Central memory CD4-positive, alpha-beta T cell (primary cell): ENCODE measurements at regions not wholly inside any gene's neighbourhood (a gene's known extent, or its start where the extent isn't known, plus 50 kb on each side); places are given as distances from the start of the nearest gene placed in this dataset.

Experiments
- DNase-seq: peaks from one replicate; pipeline ENCODE4 v3.0.0; 2022

- DNase-seq = no peak
These were observed 902.8 kb downstream of the EPHA4 start for GRCh38 chr2:220669324-220669723.

DNA sequence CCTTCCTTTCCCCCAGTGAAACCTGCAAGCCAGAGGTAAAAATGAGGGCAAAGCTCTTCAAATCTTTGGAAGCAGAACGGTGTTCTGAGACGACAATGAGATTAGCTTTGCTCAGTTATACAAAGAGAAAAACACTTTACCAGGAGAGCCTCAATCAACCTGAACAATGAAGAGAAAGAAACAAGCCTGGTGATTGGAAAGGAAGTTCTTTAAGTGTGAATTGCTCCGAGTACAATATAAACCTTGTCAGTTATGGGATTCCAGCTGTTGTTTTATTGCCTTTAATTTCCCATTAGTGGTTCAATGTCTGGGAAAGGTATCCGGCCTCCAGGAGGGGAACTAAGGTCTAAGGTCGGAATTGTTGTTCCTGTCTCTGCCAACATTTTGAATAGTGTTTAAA is 901.6 kb downstream of the EPHA4 start:
- DNase-seq = no peak

- DNase-seq = no peak
These were observed 898.8 kb downstream of the EPHA4 start for GRCh38 chr2:220673151-220673874.

DNA sequence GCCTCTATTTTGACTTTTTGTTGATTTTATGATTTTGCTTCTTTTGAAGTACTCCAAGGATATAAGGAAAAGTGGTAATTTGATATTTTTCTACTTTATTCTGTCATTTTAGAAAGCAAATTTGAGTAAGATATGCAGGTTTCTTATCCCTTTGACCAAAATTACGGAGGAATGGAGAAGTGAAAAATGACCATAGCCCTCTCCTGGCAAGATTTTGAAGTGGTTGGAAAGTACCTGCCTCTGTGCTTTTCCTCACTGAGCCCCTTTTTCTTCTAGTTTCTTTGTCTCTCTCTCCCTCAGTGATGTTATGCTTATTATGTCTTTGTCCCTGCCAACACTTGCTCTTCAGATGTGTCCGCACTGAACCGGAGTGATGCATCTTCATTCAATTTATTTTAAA is 898.1 kb downstream of the EPHA4 start:
- DNase-seq = no peak

- no peak for DNase-seq
These were observed 895.4 kb downstream of the EPHA4 start for GRCh38 chr2:220676695-220677094.

DNA sequence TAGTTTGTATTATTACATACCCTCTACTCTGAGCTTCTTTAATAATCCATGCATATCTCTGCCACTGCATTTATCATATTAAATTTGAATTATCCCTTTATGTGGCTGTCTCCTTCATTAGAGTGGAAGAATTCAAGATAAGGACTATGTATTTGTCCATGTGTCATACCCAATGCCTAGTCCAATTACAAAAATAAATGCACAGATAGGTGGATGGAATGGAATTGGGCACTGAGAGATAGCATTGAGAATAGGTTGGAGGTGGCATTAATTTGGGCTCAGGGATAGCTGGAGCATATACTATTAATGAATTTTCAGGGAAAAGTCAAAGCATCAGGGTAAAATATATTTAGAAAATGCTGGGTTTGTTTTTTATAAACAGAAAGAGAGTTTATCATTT is 893.2 kb downstream of the EPHA4 start:
- no peak for DNase-seq

- no peak for DNase-seq
These were observed 889.5 kb downstream of the EPHA4 start for GRCh38 chr2:220682616-220683015.

DNA sequence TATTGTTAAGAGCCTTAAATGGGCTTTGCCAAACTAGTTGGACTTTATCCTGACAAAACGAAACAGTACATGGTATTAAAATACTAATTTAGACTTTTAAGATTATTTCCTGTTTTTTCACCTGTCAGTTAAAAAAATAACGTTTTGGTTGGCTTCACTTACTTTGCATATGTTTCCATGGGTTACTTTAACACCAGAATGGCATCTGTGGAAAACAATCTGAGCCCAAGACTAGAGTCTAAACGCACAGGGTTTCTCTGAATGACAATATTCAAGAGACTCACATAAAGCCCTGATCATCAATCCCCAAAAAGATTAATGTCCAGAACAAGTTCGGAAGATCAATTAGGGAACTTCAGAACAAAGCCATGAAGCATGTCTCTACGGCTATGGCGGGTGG is 888.0 kb downstream of the EPHA4 start:
- no peak for DNase-seq

DNA sequence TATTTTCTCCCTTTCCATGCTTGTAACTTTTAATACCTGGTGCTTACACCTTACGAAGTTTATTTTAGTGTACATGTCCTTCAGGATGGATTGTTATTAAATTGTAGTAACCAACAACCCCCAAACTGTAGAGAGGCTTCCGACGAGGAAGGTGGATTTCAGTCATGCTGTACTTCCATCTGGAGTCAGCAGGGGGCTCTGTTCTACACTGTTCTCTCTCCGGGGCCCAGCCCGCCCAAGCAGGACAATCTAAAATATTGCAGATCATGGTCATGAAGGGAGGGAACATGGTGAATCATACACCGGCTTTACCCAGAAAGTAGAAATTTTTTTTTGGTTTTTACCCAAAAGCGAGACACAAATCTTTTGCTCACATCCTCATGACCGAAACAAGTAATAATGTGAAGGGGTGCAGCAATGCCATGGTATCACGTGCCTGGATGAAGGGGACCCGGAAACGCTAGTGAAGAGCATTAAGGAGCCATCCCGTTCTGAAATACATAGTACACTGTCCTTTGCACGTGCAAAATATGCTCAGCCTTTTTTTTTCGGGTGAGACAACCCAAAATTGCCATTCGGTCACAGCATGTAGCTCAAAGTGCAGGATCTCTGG is 884.8 kb downstream of the EPHA4 start:
- DNase-seq = peak; percentile 47

GRCh38 chr2:220695397-220696279 is 876.5 kb downstream of the EPHA4 start:
- DNase-seq = no peak

GRCh38 chr2:220696280-220696669 is 875.8 kb downstream of the EPHA4 start:
- DNase-seq = no peak

- DNase-seq = no peak
These were observed 875.1 kb downstream of the EPHA4 start for GRCh38 chr2:220697011-220697410.

DNA sequence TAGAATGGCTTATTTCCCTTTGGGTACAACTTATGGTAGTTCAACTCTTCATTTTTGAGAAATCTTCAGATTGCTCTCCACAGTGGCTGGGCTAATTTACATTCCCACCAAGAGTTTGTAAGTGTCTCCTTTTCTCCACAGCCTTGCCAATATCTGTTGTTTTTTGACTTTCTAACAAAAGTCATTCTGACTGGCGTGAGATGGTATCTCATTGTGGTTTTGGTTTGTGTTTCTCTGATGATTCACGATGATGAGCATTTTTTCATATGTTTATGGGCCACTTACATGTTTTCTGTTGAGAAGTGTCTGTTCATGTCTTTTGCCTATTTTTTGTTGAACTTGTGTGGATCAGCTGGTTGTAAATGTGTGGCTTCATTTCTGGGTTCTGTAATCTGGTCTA is 871.0 kb downstream of the EPHA4 start:
- DNase-seq = no peak

GRCh38 chr2:220703279-220703678 is 868.8 kb downstream of the EPHA4 start:
- DNase-seq = no peak

DNA sequence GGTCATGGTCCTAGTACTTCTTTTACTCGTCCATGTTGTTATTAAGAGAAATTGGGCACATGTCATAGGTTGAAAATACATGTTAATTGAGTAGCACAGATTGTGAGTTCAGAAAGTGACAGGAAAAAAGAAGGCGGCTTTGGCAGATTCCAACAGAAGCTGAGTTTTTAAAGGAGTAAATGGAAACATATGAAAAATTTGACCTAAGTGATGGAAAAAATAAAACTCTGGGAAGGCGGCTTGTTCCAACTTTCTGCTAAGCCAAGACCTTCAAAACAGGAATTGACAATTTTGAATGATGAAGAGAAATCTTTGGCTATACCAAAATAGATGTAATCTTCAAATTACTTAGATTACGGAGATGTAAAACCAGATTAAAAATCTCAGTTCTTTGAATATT is 868.0 kb downstream of the EPHA4 start:
- DNase-seq = no peak

- DNase-seq = no peak
These were observed 867.3 kb downstream of the EPHA4 start for GRCh38 chr2:220704810-220705209.

DNA sequence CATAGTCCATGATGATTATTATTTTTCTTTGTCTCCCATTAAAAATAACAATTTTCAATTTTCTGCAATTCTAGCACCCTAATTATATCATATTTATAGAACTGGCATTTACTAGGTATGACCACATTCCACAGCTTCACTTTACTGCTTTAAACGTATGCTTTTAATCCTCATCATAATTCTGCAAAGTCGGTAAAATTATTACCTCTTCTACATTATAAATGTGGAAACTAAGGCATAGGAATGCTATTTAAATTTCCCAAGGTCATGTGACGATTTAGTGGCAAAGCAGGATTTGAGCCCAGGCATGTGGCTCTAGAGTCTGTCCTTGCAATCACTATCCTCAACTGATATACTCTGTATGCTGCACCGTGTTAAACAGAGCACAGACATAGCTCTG is 866.4 kb downstream of the EPHA4 start:
- no peak for DNase-seq

DNA sequence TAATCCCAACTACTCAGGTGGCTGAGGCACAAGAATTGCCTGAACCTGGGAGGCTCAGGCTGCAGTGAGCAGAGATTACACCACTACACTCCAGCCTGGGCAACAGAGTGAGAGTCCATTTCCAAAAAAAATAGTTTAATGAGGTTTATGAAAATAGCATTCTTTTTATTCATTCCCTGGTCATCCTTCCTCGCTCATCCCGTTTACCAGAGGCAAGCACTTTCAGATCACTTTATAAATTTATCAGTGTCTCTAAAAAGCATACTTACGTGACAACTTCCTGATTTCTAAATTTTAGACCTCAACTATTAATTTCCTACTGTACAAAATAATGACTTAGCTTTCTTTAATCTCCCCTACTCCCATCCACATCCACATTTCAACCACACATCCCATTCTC is 864.8 kb downstream of the EPHA4 start:
- DNase-seq = no peak

DNA sequence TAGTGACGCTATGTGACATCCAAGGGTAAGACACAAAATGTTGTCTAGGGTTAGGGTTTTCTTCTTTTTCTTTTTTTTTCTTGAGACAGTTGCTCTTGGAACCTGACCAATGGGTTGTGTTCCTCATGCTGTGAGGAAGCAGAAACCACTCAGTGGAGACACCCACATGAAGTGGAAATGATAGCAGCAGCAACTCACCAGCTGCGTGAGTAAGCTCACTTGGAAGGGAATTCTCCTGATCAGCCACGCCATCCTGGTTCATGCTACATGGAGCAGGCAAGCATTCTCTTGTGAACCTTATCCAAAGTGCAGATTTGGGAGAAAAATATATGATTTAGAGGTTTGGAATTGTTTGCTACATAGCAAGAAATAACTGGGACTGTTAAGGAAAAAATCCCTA is 863.7 kb downstream of the EPHA4 start:
- no peak for DNase-seq

DNA sequence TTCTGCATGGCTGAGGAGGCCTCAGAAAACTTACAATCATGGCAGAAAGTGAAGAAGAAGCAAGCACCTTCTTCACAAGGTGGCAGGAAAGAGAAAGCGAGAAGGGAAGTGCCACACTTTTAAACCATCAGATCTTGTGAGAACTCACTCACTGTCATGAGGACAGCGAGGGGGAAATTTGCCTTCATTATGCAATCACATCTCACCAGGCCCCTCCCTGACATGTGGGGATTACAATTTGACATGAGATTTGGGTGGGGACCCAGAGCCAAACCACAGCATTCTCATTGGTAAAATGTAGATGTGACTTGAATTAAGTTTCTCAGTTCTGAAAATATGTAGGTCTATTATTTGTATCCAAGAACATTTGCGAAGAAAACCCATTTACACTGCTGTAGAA is 854.8 kb downstream of the EPHA4 start:
- no peak for DNase-seq

DNA sequence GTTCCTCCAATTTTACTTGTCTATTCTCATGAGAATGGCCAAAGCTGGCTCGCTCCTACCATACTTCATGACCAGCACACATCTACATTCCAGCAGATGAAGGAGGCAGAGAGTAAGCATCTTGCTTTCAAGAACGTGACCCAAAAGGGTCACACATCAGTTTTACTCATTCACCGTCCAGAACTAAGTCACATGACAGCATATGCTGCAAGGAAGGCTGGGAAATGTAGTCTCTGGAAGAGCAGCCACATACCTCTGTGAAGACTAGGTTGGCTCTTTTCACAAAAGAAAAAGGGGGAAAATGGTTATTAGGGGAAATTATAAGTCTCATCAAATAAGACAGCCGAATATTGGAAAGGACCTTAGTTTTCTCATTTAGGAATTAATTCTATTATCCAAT is 835.3 kb downstream of the EPHA4 start:
- no peak for DNase-seq

- no peak for DNase-seq
These were observed 828.9 kb downstream of the EPHA4 start for GRCh38 chr2:220743203-220743602.

GRCh38 chr2:220744861-220745260 is 827.2 kb downstream of the EPHA4 start:
- DNase-seq = no peak

DNA sequence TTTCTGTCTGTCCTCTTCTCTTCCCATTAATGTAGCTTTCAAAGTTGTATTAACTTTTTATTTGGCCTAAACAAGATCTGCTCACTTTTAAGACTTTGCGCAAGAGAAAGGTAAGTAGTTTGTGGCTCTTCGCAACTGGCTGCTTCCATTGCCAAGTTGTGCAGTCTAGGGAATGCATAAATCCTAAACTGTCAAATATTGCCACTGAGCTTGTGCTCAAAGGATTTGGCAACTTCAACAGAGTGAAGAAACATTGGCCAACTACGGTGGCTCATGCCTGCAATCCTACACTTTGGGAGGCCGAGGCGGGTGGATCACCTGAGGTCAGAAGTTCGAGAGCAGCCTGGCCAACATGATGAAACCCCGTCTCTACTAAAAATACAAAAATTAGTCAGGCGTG is 826.4 kb downstream of the EPHA4 start:
- DNase-seq = no peak
